BE2C (cell line): ENCODE measurements at regions not wholly inside any gene's neighbourhood (a gene's known extent, or its start where the extent isn't known, plus 50 kb on each side); places are given as distances from the start of the nearest gene placed in this dataset.

Experiments
- DNase-seq: peaks from one replicate; pipeline ENCODE4 v3.0.0-alpha.2; 2020
- H3K27me3 ChIP-seq: fragments of 250-450 bp; sonication (Bioruptor Pico); 2 replicates; pipeline ENCODE4 v1.5.1; 2020; ENCODE audit warnings: mild to moderate bottlenecking
- H3K36me3 ChIP-seq: fragments of 250-450 bp; sonication (Bioruptor Pico); 2 replicates; pipeline ENCODE4 v1.5.1; 2020; ENCODE audit warnings: mild to moderate bottlenecking
- H3K4me1 ChIP-seq: fragments of 250-450 bp; sonication (Bioruptor Pico); 2 replicates; pipeline ENCODE4 v1.5.1; 2020
- H3K4me3 ChIP-seq: 2 replicates; pipeline ENCODE4 v1.5.1; 2011; ENCODE audit warnings: low read depth, low read length
- H3K9me3 ChIP-seq: fragments of 250-450 bp; sonication (Bioruptor Pico); 2 replicates; pipeline ENCODE4 v1.5.1; 2020
- CTCF ChIP-seq: IDR thresholded peaks from 2 replicates; pipeline ENCODE4 v1.5.1; 2012; ENCODE audit warnings: mild to moderate bottlenecking, low read depth, low read length

GRCh38 chr18:2144811-2145210 is 426.5 kb downstream of the METTL4 start:
- TF ChIP-seq CTCF: no peak
- H3K4me1 ChIP-seq: no peaks in the 10 kb centered on the region
- H3K36me3 ChIP-seq: no peaks in the 10 kb centered on the region
- DNase-seq: no peak
- no peaks in the 10 kb centered on the region for H3K27me3 ChIP-seq
- no peaks in the 10 kb centered on the region for H3K9me3 ChIP-seq
- H3K4me3 ChIP-seq: no peak overlapping the region

DNA sequence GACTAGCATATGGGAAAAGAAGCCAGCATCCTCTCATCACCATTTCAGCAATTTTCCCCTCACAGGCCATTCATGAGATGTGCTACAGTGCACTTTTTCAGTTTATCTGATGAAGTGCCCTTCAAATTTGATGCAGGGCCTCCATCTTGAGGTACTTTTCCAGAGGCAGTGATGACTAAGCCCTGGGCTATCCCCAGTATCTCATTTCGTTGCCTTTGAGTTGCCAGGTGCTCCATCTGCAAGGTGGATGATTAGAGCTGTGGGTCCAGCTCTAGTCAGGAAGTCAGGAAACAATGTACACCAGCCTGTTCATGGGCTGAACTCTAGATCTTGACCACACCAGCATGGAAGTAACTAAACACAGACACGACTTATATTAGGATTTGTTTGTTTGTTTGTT is 425.2 kb downstream of the METTL4 start:
- Histone ChIP-seq H3K4me1 (no peaks in the 10 kb centered on the region), H3K27me3 (no peaks in the 10 kb centered on the region), H3K4me3 (no peak overlapping the region), H3K9me3 (no peaks in the 10 kb centered on the region), H3K36me3 (no peaks in the 10 kb centered on the region)
- TF ChIP-seq CTCF: no peak
- no peak for DNase-seq

- H3K4me3 ChIP-seq: no peak overlapping the region
- no peaks in the 10 kb centered on the region for H3K27me3 ChIP-seq
- DNase-seq: no peak
- no peaks in the 10 kb centered on the region for H3K9me3 ChIP-seq
- no peaks in the 10 kb centered on the region for H3K4me1 ChIP-seq
- TF ChIP-seq CTCF: no peak
- no peaks in the 10 kb centered on the region for H3K36me3 ChIP-seq
Measured at GRCh38 chr18:2146754-2147153, 424.6 kb downstream of the METTL4 start.

- no peak for TF ChIP-seq CTCF
- Histone ChIP-seq H3K36me3 (no peaks in the 10 kb centered on the region), H3K4me3 (no peak overlapping the region), H3K4me1 (no peaks in the 10 kb centered on the region), H3K9me3 (no peaks in the 10 kb centered on the region), H3K27me3 (no peaks in the 10 kb centered on the region)
- no peak for DNase-seq
Measured at GRCh38 chr18:2147476-2148230, 423.7 kb downstream of the METTL4 start.

DNA sequence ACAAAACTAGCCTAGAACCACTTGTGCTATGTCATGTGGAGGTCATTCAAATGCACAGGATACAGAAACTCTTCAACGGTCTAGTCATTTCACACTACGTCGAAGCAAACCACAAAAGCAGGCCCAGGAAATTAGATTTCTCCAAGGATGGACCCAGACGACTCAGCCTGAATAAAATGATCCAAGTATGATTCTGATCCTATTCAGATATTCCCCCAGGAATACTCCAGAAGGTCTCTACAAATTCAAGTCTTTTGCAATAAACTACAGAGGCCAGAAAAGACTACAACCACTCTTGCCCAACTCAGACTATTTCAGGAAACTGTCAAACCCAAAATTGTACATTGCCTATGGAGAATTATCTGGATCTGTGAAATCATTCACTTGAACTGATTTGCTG is 422.5 kb downstream of the METTL4 start:
- DNase-seq: no peak
- no peaks in the 10 kb centered on the region for H3K27me3 ChIP-seq
- no peaks in the 10 kb centered on the region for H3K36me3 ChIP-seq
- no peaks in the 10 kb centered on the region for H3K4me1 ChIP-seq
- no peaks in the 10 kb centered on the region for H3K9me3 ChIP-seq
- no peak overlapping the region for H3K4me3 ChIP-seq
- TF ChIP-seq CTCF: no peak

GRCh38 chr18:2150566-2150965 is 420.7 kb downstream of the METTL4 start:
- Histone ChIP-seq H3K9me3 (no peaks in the 10 kb centered on the region), H3K36me3 (no peaks in the 10 kb centered on the region), H3K4me3 (no peak overlapping the region), H3K4me1 (no peaks in the 10 kb centered on the region), H3K27me3 (no peaks in the 10 kb centered on the region)
- no peak for DNase-seq
- TF ChIP-seq CTCF: no peak
